Kidney (tissue), 13 donors: ENCODE measurements at regions not wholly inside any gene's neighbourhood (a gene's known extent, or its start where the extent isn't known, plus 50 kb on each side); places are given as distances from the start of the nearest gene placed in this dataset.
"Not testable (repeated sequence)": the region's sequence is repeated elsewhere in the genome, so short reads cannot be mapped to it uniquely, and the experiment has no call there.

ENCODE experiments used
- DNase-seq, 5 donors: peaks; one replicate each; pipeline ENCODE4 v3.0.0-alpha.2; 2013 to 2020
- FAIRE-seq: peaks from 2 replicates; lab custom pipeline; 2012; peaks lifted over from hg19 to GRCh38; lab: Jason Lieb, UNC
- H3K27ac ChIP-seq, 2 donors: one replicate each; pipeline ENCODE4 v1.7.0; 2013; ENCODE audit warnings: low read depth in 2 of 2, low read length in 2 of 2, inconsistent platforms in 1 of 2
- H3K27me3 ChIP-seq: one replicate; pipeline ENCODE4 v1.7.1; 2013; ENCODE audit warnings: low read length, inconsistent platforms; ENCODE audit not compliant: control insufficient read depth, insufficient read depth
- H3K36me3 ChIP-seq, 3 donors: one replicate each; pipeline versions ENCODE4 v1.7.0 to v1.7.1; 2013; ENCODE audit warnings: low read length in 3 of 3, control low read depth in 1 of 3, inconsistent platforms in 1 of 3; ENCODE audit not compliant: insufficient read depth in 3 of 3, control insufficient read depth in 2 of 3
- H3K4me1 ChIP-seq, 3 donors: one replicate each; pipeline versions ENCODE4 v1.7.0 to v1.7.1; 2013; ENCODE audit warnings: low read length in 3 of 3, inconsistent platforms in 1 of 3, low read depth in 1 of 3; ENCODE audit not compliant: control insufficient read depth in 2 of 3, insufficient read depth in 2 of 3
- H3K4me3 ChIP-seq, 3 donors: one replicate each; pipeline versions ENCODE4 v1.7.0 to v1.8.1; 2013; ENCODE audit warnings: low read length in 3 of 3, control low read depth in 1 of 3, inconsistent platforms in 1 of 3
- H3K9ac ChIP-seq, 3 donors: one replicate each; pipeline versions ENCODE4 v1.7.0 to v1.7.1; 2013; ENCODE audit warnings: low read length in 3 of 3, control low read depth in 1 of 3, inconsistent platforms in 1 of 3
- H3K9me3 ChIP-seq, 3 donors: one replicate each; pipeline versions ENCODE4 v1.7.0 to v1.7.1; 2013; ENCODE audit warnings: low read length in 3 of 3, control low read depth in 1 of 3, inconsistent platforms in 1 of 3; ENCODE audit not compliant: control insufficient read depth in 2 of 3, insufficient read depth in 1 of 3
- CTCF ChIP-seq: IDR thresholded peaks from 3 replicates; pipeline ENCODE4 v1.5.1; 2012; ENCODE audit warnings: mild to moderate bottlenecking, moderate library complexity, borderline replicate concordance; ENCODE audit not compliant: insufficient read depth; ENCODE audit errors: extremely low read depth
- intact Hi-C: fragments of 100-400 bp; cut with DNase I; formaldehyde crosslinking; loops from one replicate; pipeline ENCODE4 v1.11.1; 2022
- donor health status: control.
- donor health status: control.
- donor health status: control.
- donor health status: control.
- donor health status: control.
- donor health status: DM: yes; HTN: yes; CAD: no.
- donor health status: Normal renal cell carcinoma (clear cell type).

GRCh38 chr11:89612096-89612495 is 98.0 kb upstream of the TRIM77 start:
- H3K27ac ChIP-seq, result no peak overlapping the region
- TF ChIP-seq CTCF, result no peak
- FAIRE-seq, result no peak
- H3K9ac ChIP-seq, result no peak overlapping the region
- no peaks in the 10 kb centered on the region for H3K27me3 ChIP-seq
- peaks cover 0 to 4% (median 0%) of the 10 kb centered on the region in 3 donors for H3K4me1 ChIP-seq
- H3K36me3 ChIP-seq, result no peaks in the 10 kb centered on the region
- no peak for DNase-seq
- peak overlapping the region in 2 of 3 donors; percentile 22 to 56 for H3K4me3 ChIP-seq
- no peaks in the 10 kb centered on the region for H3K9me3 ChIP-seq
- intact Hi-C loops, result no loop called here

GRCh38 chr11:89613911-89614310 is 96.2 kb upstream of the TRIM77 start:
- Histone ChIP-seq H3K9ac (no peak overlapping the region), H3K4me1 (peaks cover 0 to 4% (median 0%) of the 10 kb centered on the region in 3 donors), H3K27ac (no peak overlapping the region), H3K36me3 (no peaks in the 10 kb centered on the region), H3K9me3 (no peaks in the 10 kb centered on the region), H3K27me3 (no peaks in the 10 kb centered on the region), H3K4me3 (no peak overlapping the region)
- intact Hi-C loops, result no loop called here
- FAIRE-seq (peak; percentile 42), DNase-seq (peak in 3 of 5 donors; percentile 24 to 67 (median 58))
- no peak for TF ChIP-seq CTCF

- intact Hi-C loops, H3K9me3 ChIP-seq, H3K9ac ChIP-seq, H3K4me1 ChIP-seq, H3K27me3 ChIP-seq, H3K36me3 ChIP-seq: not testable (repeated sequence)
- Histone ChIP-seq H3K4me3 (peak overlapping the region in 1 of 3 donors; percentile 50), H3K27ac (peak overlapping the region in 1 of 2 donors; percentile 2)
- DNase-seq (peak in 2 of 5 donors; percentile 61 to 84), FAIRE-seq (peak; percentile 86)
Measured at GRCh38 chr11:89614428-89614827, 95.7 kb upstream of the TRIM77 start.

- H3K4me1 ChIP-seq, H3K36me3 ChIP-seq, FAIRE-seq, H3K9ac ChIP-seq, intact Hi-C loops, H3K4me3 ChIP-seq, H3K27ac ChIP-seq, H3K27me3 ChIP-seq, DNase-seq, H3K9me3 ChIP-seq: not testable (repeated sequence)
Measured at GRCh38 chr11:89615642-89616041, 94.5 kb upstream of the TRIM77 start.

GRCh38 chr11:89616161-89616560 is 93.9 kb upstream of the TRIM77 start:
- FAIRE-seq, H3K9ac ChIP-seq, H3K4me3 ChIP-seq, H3K4me1 ChIP-seq, H3K9me3 ChIP-seq, H3K36me3 ChIP-seq, DNase-seq, H3K27ac ChIP-seq, H3K27me3 ChIP-seq, intact Hi-C loops: not testable (repeated sequence)
